HEK293 (cell line): ENCODE measurements at regions not wholly inside any gene's neighbourhood (a gene's known extent, or its start where the extent isn't known, plus 50 kb on each side); places are given as distances from the start of the nearest gene placed in this dataset.

Experiments used
- CTCF ChIA-PET: fragments of 350-600 bp; formaldehyde crosslinking; extraction: SDS; loops from one replicate; lab custom pipeline; 2021; ENCODE audit warnings: antibody characterized with exemption; lab: Yijun Ruan, JAX
- POLR2A ChIA-PET: fragments of 300-600 bp; formaldehyde crosslinking; extraction: SDS; loops from one replicate; lab custom pipeline; 2020; ENCODE audit warnings: antibody characterized with exemption, inconsistent platforms; lab: Yijun Ruan, JAX
- H3K27ac ChIP-seq: fragments of 200-500 bp; sonication (Bioruptor generic); 2 replicates; pipeline ENCODE4 v1.5.1; 2014; ENCODE audit warnings: low read depth, low read length, control low read depth, inconsistent platforms; ENCODE audit errors: extremely low read depth
- H3K36me3 ChIP-seq, 2 experiments: fragments of 200-500 bp in 1 of 2; sonication (Bioruptor generic) in 1 of 2; 1 replicate in 1 of 2; 2 replicates in 1 of 2; pipeline ENCODE4 v1.5.1; 2014 to 2017; ENCODE audit warnings: inconsistent platforms in 2 of 2, low read length in 2 of 2; ENCODE audit not compliant: control insufficient read depth in 2 of 2, insufficient read depth in 1 of 2
- H3K4me1 ChIP-seq: fragments of 200-500 bp; sonication (Bioruptor generic); 2 replicates; pipeline ENCODE4 v1.5.1; 2014; ENCODE audit warnings: mild to moderate bottlenecking, low read length, inconsistent platforms; ENCODE audit not compliant: control insufficient read depth, insufficient read depth
- H3K4me3 ChIP-seq: 2 replicates; pipeline ENCODE4 v1.5.1; 2011; ENCODE audit warnings: low read depth, mild to moderate bottlenecking, control low read depth, low read length, moderate library complexity
- H3K9me3 ChIP-seq: fragments of 200-500 bp; sonication (Bioruptor generic); 2 replicates; pipeline ENCODE4 v1.5.1; 2014; ENCODE audit warnings: low read depth, low read length, inconsistent platforms; ENCODE audit not compliant: control insufficient read depth, insufficient read depth
- KLF17 ChIP-seq: fragments of 450-650 bp; formaldehyde crosslinking; IDR thresholded peaks from 2 replicates; pipeline ENCODE4 v1.5.1; 2016; ENCODE audit warnings: missing biosample characterization, missing genetic modification characterization
- OVOL3 ChIP-seq: fragments of 450-650 bp; formaldehyde crosslinking; IDR thresholded peaks from 2 replicates; pipeline ENCODE4 v1.5.1; 2016; ENCODE audit warnings: missing biosample characterization, missing genetic modification characterization
- SCRT1 ChIP-seq: fragments of 450-650 bp; formaldehyde crosslinking; IDR thresholded peaks from 2 replicates; pipeline ENCODE4 v1.5.1; 2016; ENCODE audit warnings: missing biosample characterization, missing genetic modification characterization, borderline replicate concordance
- ZBTB17 ChIP-seq: fragments of 450-650 bp; formaldehyde crosslinking; IDR thresholded peaks from 2 replicates; pipeline ENCODE4 v1.5.1; 2016; ENCODE audit warnings: missing biosample characterization, missing genetic modification characterization
- ZBTB48 ChIP-seq: fragments of 450-650 bp; formaldehyde crosslinking; IDR thresholded peaks from 2 replicates; pipeline ENCODE4 v1.5.1; 2016; ENCODE audit warnings: missing biosample characterization, missing genetic modification characterization
- ZFP3 ChIP-seq: fragments of 450-650 bp; formaldehyde crosslinking; IDR thresholded peaks from 2 replicates; pipeline ENCODE4 v1.5.1; 2016; ENCODE audit warnings: low read depth, missing biosample characterization, missing genetic modification characterization
- ZFP37 ChIP-seq: fragments of 450-650 bp; formaldehyde crosslinking; IDR thresholded peaks from 2 replicates; pipeline ENCODE4 v1.5.1; 2016; ENCODE audit warnings: missing biosample characterization, missing genetic modification characterization
- ZFP69B ChIP-seq: fragments of 450-650 bp; formaldehyde crosslinking; IDR thresholded peaks from 2 replicates; pipeline ENCODE4 v1.5.1; 2016; ENCODE audit warnings: missing biosample characterization, missing genetic modification characterization
- ZNF133 ChIP-seq: fragments of 450-650 bp; formaldehyde crosslinking; IDR thresholded peaks from 2 replicates; pipeline ENCODE4 v1.5.1; 2016; ENCODE audit warnings: missing biosample characterization, missing genetic modification characterization
- ZNF202 ChIP-seq: fragments of 450-650 bp; formaldehyde crosslinking; IDR thresholded peaks from 2 replicates; pipeline ENCODE4 v1.5.1; 2016; ENCODE audit warnings: missing biosample characterization, missing genetic modification characterization, borderline replicate concordance
- ZNF239 ChIP-seq: fragments of 450-650 bp; formaldehyde crosslinking; IDR thresholded peaks from 2 replicates; pipeline ENCODE4 v1.5.1; 2016; ENCODE audit warnings: missing biosample characterization, missing genetic modification characterization
- ZNF324 ChIP-seq: fragments of 450-650 bp; formaldehyde crosslinking; IDR thresholded peaks from 2 replicates; pipeline ENCODE4 v1.5.1; 2016; ENCODE audit warnings: missing biosample characterization, missing genetic modification characterization
- ZNF37A ChIP-seq: fragments of 450-650 bp; IDR thresholded peaks from 2 replicates; pipeline ENCODE4 v1.5.1; 2018; ENCODE audit warnings: missing biosample characterization, missing genetic modification characterization
- ZNF416 ChIP-seq: fragments of 450-650 bp; formaldehyde crosslinking; IDR thresholded peaks from 2 replicates; pipeline ENCODE4 v1.5.1; 2016; ENCODE audit warnings: missing biosample characterization, missing genetic modification characterization
- ZNF514 ChIP-seq: fragments of 450-650 bp; formaldehyde crosslinking; IDR thresholded peaks from 2 replicates; pipeline ENCODE4 v1.5.1; 2016; ENCODE audit warnings: missing biosample characterization, missing genetic modification characterization
- ZNF530 ChIP-seq: fragments of 450-650 bp; formaldehyde crosslinking; IDR thresholded peaks from 2 replicates; pipeline ENCODE4 v1.5.1; 2016; ENCODE audit warnings: low read depth, missing biosample characterization, missing genetic modification characterization
- ZNF596 ChIP-seq: fragments of 450-650 bp; IDR thresholded peaks from 2 replicates; pipeline ENCODE4 v1.5.0; 2018; ENCODE audit warnings: missing biosample characterization, mild to moderate bottlenecking, missing genetic modification characterization, moderate library complexity
- ZNF600 ChIP-seq: fragments of 450-650 bp; formaldehyde crosslinking; IDR thresholded peaks from 2 replicates; pipeline ENCODE4 v1.5.1; 2016; ENCODE audit warnings: missing biosample characterization, missing genetic modification characterization
- ZNF664 ChIP-seq: fragments of 450-650 bp; formaldehyde crosslinking; IDR thresholded peaks from 2 replicates; pipeline ENCODE4 v1.5.1; 2016; ENCODE audit warnings: missing biosample characterization, missing genetic modification characterization
- ZSCAN23 ChIP-seq: fragments of 450-650 bp; formaldehyde crosslinking; IDR thresholded peaks from 2 replicates; pipeline ENCODE4 v1.5.1; 2016; ENCODE audit warnings: missing biosample characterization, missing genetic modification characterization
- TF ChIP-seq, protein P1 (sequence below): fragments of 450-650 bp; formaldehyde crosslinking; IDR thresholded peaks from 2 replicates; pipeline ENCODE4 v1.5.0; 2017; ENCODE audit warnings: missing biosample characterization, missing genetic modification characterization, borderline replicate concordance
- TF ChIP-seq, protein P2 (sequence below): fragments of 450-650 bp; formaldehyde crosslinking; IDR thresholded peaks from 2 replicates; pipeline ENCODE4 v1.5.1; 2016; ENCODE audit warnings: missing biosample characterization, missing genetic modification characterization
- TF ChIP-seq, protein P3 (sequence below): fragments of 450-650 bp; formaldehyde crosslinking; IDR thresholded peaks from 2 replicates; pipeline ENCODE4 v1.5.1; 2016; ENCODE audit warnings: missing biosample characterization, missing genetic modification characterization

GRCh38 chr5:125169396-125169795, 423.0 kb upstream of the ZNF608 start (continued):
- TF ChIP-seq SCRT1 (no peak), ZNF416 (no peak), ZBTB48 (tag by site-specific recombination) (no peak), ZSCAN23 (tag by site-specific recombination) (no peak), ZFP69B (tag by site-specific recombination) (no peak)

DNA sequence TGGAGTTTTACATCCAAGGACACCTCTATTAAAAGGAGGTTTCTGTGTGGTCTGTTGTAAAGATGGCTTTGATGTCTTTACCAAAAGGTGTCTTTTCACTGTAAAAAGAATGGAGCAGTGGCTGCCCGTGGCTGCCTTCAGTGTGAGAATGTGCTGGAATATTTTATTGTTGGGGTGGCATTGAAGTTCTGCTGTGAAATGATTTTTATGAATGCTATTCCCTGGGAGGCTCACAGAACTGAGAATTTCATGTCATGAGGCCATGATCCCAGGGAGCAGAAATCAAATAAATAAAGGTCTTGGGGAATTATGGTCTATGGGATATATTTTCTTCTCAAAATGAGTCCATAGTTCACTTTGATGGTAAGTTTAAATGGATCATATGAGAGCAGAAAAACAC, 425.2 kb upstream of the ZNF608 start:
- H3K27ac ChIP-seq = no peak overlapping the region
- CTCF ChIA-PET = no interaction called here
- H3K36me3 ChIP-seq = no peaks in the 10 kb centered on the region
- POLR2A ChIA-PET = no interaction called here
- TF ChIP-seq ZNF664 (tag by site-specific recombination) (no peak), ZFP37 (tag by site-specific recombination) (no peak), ZNF202 (tag by site-specific recombination) (no peak), ZNF239 (no peak), ZFP3 (tag by site-specific recombination) (no peak), ZNF530 (tag by site-specific recombination) (no peak), KLF17 (tag by site-specific recombination) (no peak), OVOL3 (no peak), ZNF37A (tag by site-specific recombination) (no peak), ZNF596 (tag by site-specific recombination) (no peak), ZNF133 (tag by site-specific recombination) (no peak), ZNF514 (no peak), ZBTB17 (tag by site-specific recombination) (no peak), ZNF324 (no peak), ZNF600 (tag by site-specific recombination) (no peak)
- TF ChIP-seq, protein P1, sequence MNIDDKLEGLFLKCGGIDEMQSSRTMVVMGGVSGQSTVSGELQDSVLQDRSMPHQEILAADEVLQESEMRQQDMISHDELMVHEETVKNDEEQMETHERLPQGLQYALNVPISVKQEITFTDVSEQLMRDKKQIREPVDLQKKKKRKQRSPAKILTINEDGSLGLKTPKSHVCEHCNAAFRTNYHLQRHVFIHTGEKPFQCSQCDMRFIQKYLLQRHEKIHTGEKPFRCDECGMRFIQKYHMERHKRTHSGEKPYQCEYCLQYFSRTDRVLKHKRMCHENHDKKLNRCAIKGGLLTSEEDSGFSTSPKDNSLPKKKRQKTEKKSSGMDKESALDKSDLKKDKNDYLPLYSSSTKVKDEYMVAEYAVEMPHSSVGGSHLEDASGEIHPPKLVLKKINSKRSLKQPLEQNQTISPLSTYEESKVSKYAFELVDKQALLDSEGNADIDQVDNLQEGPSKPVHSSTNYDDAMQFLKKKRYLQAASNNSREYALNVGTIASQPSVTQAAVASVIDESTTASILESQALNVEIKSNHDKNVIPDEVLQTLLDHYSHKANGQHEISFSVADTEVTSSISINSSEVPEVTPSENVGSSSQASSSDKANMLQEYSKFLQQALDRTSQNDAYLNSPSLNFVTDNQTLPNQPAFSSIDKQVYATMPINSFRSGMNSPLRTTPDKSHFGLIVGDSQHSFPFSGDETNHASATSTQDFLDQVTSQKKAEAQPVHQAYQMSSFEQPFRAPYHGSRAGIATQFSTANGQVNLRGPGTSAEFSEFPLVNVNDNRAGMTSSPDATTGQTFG (tag by site-specific recombination) = no peak
- TF ChIP-seq, protein P2, sequence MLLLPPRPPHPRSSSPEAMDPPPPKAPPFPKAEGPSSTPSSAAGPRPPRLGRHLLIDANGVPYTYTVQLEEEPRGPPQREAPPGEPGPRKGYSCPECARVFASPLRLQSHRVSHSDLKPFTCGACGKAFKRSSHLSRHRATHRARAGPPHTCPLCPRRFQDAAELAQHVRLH (tag by site-specific recombination) = no peak
- TF ChIP-seq, protein P3, sequence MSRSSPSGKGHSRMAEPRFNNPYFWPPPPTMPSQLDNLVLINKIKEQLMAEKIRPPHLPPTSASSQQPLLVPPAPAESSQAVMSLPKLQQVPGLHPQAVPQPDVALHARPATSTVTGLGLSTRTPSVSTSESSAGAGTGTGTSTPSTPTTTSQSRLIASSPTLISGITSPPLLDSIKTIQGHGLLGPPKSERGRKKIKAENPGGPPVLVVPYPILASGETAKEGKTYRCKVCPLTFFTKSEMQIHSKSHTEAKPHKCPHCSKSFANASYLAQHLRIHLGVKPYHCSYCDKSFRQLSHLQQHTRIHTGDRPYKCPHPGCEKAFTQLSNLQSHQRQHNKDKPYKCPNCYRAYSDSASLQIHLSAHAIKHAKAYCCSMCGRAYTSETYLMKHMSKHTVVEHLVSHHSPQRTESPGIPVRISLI (tag by site-specific recombination) = no peak
- TF ChIP-seq, all 188 proteins: peak for 0
- Histone ChIP-seq H3K4me3 (no peak overlapping the region), H3K4me1 (peaks cover 11% of the 10 kb centered on the region), H3K9me3 (no peaks in the 10 kb centered on the region)
